ENCODE measurements at regions not wholly inside any gene's neighbourhood (a gene's known extent, or its start where the extent isn't known, plus 50 kb on each side); places are given as distances from the start of the nearest gene placed in this dataset.
"Not testable (repeated sequence)": the region's sequence is repeated elsewhere in the genome, so short reads cannot be mapped to it uniquely, and the experiment has no call there.

GRCh38 chr10:109668703-109669102 lies 254.6 kb downstream of the XPNPEP1 start:
- Mint-ChIP-seq H3K4me3 (no peak overlapping the region), H3K9me3 (peaks cover 4% of the 10 kb centered on the region), H3K27me3 (ENCODE audit: low read depth) (no peaks in the 10 kb centered on the region), H3K36me3 (ENCODE audit: low read depth) (no peaks in the 10 kb centered on the region), H3K4me1 (no peaks in the 10 kb centered on the region), H3K27ac (ENCODE audit: unreplicated experiment) (no peak overlapping the region)
- TF ChIP-seq CTCF (conservative IDR thresholded peaks at IDR 0.05) = no peak
- DNase-seq (ENCODE audit: low read depth, low spot score) = no peak

DNA sequence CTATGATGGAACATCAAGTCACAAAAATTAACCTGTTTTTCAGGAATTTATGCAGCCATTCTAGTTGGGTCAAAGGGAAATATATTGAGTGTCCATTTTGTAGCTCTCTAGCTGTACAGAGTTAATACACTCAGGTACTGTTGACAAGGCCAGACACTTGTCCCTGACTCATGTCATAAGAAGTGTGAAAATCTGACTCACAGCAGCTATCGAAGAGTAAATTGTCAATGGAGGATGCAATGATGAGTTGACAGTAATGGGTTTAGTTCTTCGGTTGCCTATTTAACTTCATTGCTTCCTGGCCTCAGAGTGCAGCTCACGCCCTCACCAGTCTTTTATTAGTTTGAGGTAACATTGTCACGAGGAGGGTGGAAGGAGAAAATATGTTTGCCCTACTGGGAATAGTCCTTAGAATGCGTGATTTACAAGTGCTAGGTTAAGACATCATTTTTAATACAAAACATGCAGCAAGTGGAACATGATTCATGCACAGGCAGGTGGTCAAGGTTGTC lies 255.1 kb downstream of the XPNPEP1 start:
- H3K27me3 Mint-ChIP-seq (ENCODE audit: low read depth) = no peaks in the 10 kb centered on the region
- peaks cover 4% of the 10 kb centered on the region for H3K9me3 Mint-ChIP-seq

DNA sequence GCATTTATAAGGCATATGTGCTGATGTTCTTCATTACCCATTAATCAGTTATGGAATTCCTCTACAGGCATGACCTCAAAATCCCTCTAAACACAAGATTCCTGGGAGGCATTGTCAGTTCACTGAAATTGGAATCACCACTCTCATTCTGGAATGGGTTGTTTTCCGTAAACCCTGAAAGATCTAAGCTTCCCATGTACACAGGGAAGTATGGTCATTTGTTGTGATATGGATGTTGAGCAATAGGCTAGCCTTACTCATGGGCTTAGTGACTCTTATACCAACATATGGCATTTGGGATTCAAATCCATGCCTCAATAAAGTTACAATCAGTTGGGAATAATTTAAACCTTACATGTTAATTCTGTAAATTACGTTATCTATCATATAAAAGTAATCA lies 258.0 kb downstream of the XPNPEP1 start:
- H3K27ac Mint-ChIP-seq (ENCODE audit: unreplicated experiment) = no peak overlapping the region
- no peak overlapping the region for H3K4me3 Mint-ChIP-seq
- H3K9me3 Mint-ChIP-seq = no peaks in the 10 kb centered on the region
- H3K27me3 Mint-ChIP-seq (ENCODE audit: low read depth) = no peaks in the 10 kb centered on the region
- TF ChIP-seq CTCF (conservative IDR thresholded peaks at IDR 0.05) = no peak
- no peak for DNase-seq (ENCODE audit: low read depth, low spot score)
- H3K4me1 Mint-ChIP-seq = no peaks in the 10 kb centered on the region
- H3K36me3 Mint-ChIP-seq (ENCODE audit: low read depth) = no peaks in the 10 kb centered on the region

More for the DNA sequence above, 255.1 kb downstream of the XPNPEP1 start:
- Mint-ChIP-seq H3K4me1 (no peaks in the 10 kb centered on the region), H3K4me3 (no peak overlapping the region), H3K27ac (ENCODE audit: unreplicated experiment) (no peak overlapping the region), H3K36me3 (ENCODE audit: low read depth) (no peaks in the 10 kb centered on the region)
- no peak for TF ChIP-seq CTCF (conservative IDR thresholded peaks at IDR 0.05)
- no peak for DNase-seq (ENCODE audit: low read depth, low spot score)

DNA sequence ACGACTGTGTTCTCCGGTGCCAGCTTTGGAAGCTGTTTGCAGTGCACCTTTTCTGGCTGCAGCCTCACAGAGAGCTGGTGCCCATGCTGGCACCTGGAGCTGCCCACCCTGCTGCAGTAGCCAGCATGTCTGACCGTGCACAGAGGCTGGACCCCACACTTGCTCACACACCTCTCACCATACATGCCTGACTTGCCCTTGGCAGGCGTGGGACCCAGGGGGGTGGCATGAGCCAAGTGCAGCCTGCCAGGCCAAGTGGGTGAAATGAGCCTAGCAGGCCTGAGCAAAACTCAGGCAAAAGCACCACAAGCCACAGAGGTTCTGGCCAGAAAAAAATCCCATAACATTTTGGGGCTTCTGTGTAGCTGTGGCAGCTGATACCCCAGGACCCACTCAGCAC lies 258.8 kb downstream of the XPNPEP1 start:
- no peaks in the 10 kb centered on the region for H3K9me3 Mint-ChIP-seq
- H3K4me1 Mint-ChIP-seq = no peaks in the 10 kb centered on the region
- no peaks in the 10 kb centered on the region for H3K36me3 Mint-ChIP-seq (ENCODE audit: low read depth)
- H3K27ac Mint-ChIP-seq (ENCODE audit: unreplicated experiment) = no peak overlapping the region
- H3K27me3 Mint-ChIP-seq (ENCODE audit: low read depth) = no peaks in the 10 kb centered on the region
- H3K4me3 Mint-ChIP-seq = no peak overlapping the region
- TF ChIP-seq CTCF (conservative IDR thresholded peaks at IDR 0.05) = no peak
- no peak for DNase-seq (ENCODE audit: low read depth, low spot score)

- no peak for DNase-seq (ENCODE audit: low read depth, low spot score)
- Mint-ChIP-seq H3K36me3 (ENCODE audit: low read depth) (no peaks in the 10 kb centered on the region), H3K27me3 (ENCODE audit: low read depth) (no peaks in the 10 kb centered on the region), H3K4me1 (no peaks in the 10 kb centered on the region), H3K9me3 (no peaks in the 10 kb centered on the region), H3K27ac (ENCODE audit: unreplicated experiment) (no peak overlapping the region), H3K4me3 (no peak overlapping the region)
- no peak for TF ChIP-seq CTCF (conservative IDR thresholded peaks at IDR 0.05)
These were observed 260.2 kb downstream of the XPNPEP1 start for GRCh38 chr10:109663122-109663521.

GRCh38 chr10:109652612-109653011 lies 270.7 kb downstream of the XPNPEP1 start:
- not testable (repeated sequence) for DNase-seq (ENCODE audit: low read depth, low spot score); H3K4me1 Mint-ChIP-seq; H3K27ac Mint-ChIP-seq (ENCODE audit: unreplicated experiment); H3K4me3 Mint-ChIP-seq; H3K27me3 Mint-ChIP-seq (ENCODE audit: low read depth); H3K36me3 Mint-ChIP-seq (ENCODE audit: low read depth); H3K9me3 Mint-ChIP-seq

Measured in neural crest cell (in vitro differentiated cells).